ENCODE measurements at regions not wholly inside any gene's neighbourhood (a gene's known extent, or its start where the extent isn't known, plus 50 kb on each side); places are given as distances from the start of the nearest gene placed in this dataset.

GRCh38 chr13:106623799-106624460 is 56.0 kb upstream of the ARGLU1 start:
- no peak for DNase-seq

- no peak for DNase-seq
Observed at GRCh38 chr13:106621833-106622232, 53.9 kb upstream of the ARGLU1 start.

GRCh38 chr13:106619688-106620555 is 52.0 kb upstream of the ARGLU1 start:
- peak; percentile 78 for DNase-seq
